ENCODE measurements at regions not wholly inside any gene's neighbourhood (a gene's known extent, or its start where the extent isn't known, plus 50 kb on each side); places are given as distances from the start of the nearest gene placed in this dataset.
A peak's percentile ranks its signal among the peaks of the same experiment; 100 is the strongest.

DNA sequence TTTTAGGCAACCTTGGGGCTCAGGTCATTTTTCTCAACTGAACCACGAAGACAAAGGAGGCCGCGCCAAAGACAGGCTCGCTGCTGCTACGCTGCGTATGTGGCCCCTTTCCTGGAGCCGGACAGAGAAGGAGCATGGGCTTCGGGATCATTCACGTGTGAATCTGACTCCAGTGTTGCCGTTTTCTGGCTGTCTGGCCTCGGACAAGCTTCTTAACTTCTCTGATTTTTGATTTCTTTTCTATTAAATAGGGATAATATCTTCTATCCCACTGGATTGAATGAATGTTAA is 50.8 kb upstream of the ZNF366 start (continued):
- no peak for TF ChIP-seq POLR2AphosphoS2 (IDR thresholded peaks at IDR 0.05; ENCODE audit: low read length)
- no peak for TF ChIP-seq CBX8 (IDR thresholded peaks at IDR 0.05; ENCODE audit: borderline replicate concordance, extremely low read depth, low read depth, low read length, poor library complexity, severe bottlenecking)

DNA sequence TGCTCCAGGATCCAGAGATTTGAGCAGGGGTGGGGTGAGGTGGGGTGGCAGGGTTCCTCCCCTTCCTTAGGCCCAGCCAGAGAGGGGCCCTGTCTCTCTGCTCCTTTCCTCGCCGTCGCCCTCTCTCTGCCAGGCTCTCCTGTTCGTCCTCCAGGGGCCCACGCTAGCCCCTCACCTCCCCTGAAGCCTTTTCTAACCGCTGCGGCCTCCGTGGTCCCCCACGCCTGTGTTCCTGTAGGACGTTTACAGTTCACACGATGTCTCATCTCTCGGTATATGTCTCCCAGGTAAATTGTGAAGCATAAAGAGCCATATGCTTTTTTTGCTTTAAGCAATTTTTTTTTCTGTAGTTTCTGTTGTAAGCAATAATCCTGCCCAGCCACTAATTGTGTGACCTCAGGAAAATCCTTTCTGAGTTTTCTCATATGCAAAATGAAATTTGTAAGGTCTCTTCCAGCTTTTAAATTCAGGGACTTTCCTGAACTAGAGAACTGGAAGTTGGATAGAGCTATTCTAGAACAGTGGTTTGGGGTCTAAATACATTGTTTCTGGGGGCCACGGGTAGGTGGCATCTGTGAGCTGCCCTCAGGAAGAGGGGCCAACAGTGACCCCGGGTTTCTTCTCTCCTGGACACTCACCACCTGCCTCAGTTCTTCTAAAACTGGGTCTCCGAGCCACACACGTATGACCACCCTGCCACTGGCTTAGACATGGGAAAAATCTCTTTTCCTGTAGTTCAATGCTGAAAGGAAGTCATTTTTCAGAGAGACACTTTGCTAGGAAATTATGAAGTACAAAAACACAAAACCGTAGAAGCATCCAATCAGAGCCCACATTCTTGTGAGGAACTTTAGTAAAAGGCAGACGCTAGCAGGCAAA is 50.2 kb upstream of the ZNF366 start:
- intact Hi-C loops (cut with micrococcal nuclease) (no loop called here), in situ Hi-C loops (cut with MboI) (no loop called here)
- ChIA-PET CTCF (ENCODE audit: low intra/inter-chr PET ratio) (no interaction called here), POLR2A (no interaction called here)
- Histone ChIP-seq H3K4me2 (ENCODE audit: insufficient read depth, low read length) (no peak overlapping the region), H3K4me1 (replicated peaks in 1 of 2; ENCODE audit: control insufficient read depth in 2 of 2, insufficient read depth in 2 of 2, low read length in 2 of 2) (peaks cover 26 to 31% of the 10 kb centered on the region in 2 experiments), H3K9me3 (replicated peaks; ENCODE audit: control insufficient read depth, insufficient read depth, low read depth, low read length) (no peaks in the 10 kb centered on the region), H3K79me2 (ENCODE audit: control insufficient read depth, insufficient read depth, low read length) (no peaks in the 10 kb centered on the region), H3K36me3 (ENCODE audit: control insufficient read depth, insufficient read depth, low read length) (no peaks in the 10 kb centered on the region), H3K27me3 (ENCODE audit: control insufficient read depth in 2 of 2, insufficient read depth in 2 of 2, low read length in 2 of 2) (no peaks in the 10 kb centered on the region), H3K9ac (ENCODE audit: insufficient read depth in 1 of 2, low read depth in 2 of 2, low read length in 2 of 2) (no peak overlapping the region; a peak in 1 of 4 replicates), H4K20me1 (replicated peaks; ENCODE audit: control insufficient read depth, insufficient read depth, low read length) (no peaks in the 10 kb centered on the region), H3K9me1 (ENCODE audit: control insufficient read depth, insufficient read depth, low read length) (no peaks in the 10 kb centered on the region), H3K4me3 (no peak overlapping the region), H3K27ac (ENCODE audit: extremely low read depth, low read depth, low read length) (no peak overlapping the region), H2AFZ (ENCODE audit: low read depth, low read length) (peak overlapping the region; percentile 19; the same call in 1 of the 2 replicates)
- DNase-seq (ENCODE audit: extremely low read depth in 1 of 4, low spot score in 3 of 4) (no peak), ATAC-seq (no peak), FAIRE-seq (no peak)
- no TSS peak for BruUV-seq (replicated peaks)
- WGBS (ENCODE audit: insufficient coverage, low coverage, missing lambda C conversion rate), result 83% methylated on average over 15 of the region's 18 CpGs
- TF ChIP-seq CGGBP1 (CRISPR knock-in tag; IDR thresholded peaks at IDR 0.05), result no peak
- TF ChIP-seq, protein P1, sequence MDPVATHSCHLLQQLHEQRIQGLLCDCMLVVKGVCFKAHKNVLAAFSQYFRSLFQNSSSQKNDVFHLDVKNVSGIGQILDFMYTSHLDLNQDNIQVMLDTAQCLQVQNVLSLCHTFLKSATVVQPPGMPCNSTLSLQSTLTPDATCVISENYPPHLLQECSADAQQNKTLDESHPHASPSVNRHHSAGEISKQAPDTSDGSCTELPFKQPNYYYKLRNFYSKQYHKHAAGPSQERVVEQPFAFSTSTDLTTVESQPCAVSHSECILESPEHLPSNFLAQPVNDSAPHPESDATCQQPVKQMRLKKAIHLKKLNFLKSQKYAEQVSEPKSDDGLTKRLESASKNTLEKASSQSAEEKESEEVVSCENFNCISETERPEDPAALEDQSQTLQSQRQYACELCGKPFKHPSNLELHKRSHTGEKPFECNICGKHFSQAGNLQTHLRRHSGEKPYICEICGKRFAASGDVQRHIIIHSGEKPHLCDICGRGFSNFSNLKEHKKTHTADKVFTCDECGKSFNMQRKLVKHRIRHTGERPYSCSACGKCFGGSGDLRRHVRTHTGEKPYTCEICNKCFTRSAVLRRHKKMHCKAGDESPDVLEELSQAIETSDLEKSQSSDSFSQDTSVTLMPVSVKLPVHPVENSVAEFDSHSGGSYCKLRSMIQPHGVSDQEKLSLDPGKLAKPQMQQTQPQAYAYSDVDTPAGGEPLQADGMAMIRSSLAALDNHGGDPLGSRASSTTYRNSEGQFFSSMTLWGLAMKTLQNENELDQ (CRISPR knock-in tag; IDR thresholded peaks at IDR 0.05; ENCODE audit: borderline replicate concordance), result no peak
- TF ChIP-seq, protein P2, sequence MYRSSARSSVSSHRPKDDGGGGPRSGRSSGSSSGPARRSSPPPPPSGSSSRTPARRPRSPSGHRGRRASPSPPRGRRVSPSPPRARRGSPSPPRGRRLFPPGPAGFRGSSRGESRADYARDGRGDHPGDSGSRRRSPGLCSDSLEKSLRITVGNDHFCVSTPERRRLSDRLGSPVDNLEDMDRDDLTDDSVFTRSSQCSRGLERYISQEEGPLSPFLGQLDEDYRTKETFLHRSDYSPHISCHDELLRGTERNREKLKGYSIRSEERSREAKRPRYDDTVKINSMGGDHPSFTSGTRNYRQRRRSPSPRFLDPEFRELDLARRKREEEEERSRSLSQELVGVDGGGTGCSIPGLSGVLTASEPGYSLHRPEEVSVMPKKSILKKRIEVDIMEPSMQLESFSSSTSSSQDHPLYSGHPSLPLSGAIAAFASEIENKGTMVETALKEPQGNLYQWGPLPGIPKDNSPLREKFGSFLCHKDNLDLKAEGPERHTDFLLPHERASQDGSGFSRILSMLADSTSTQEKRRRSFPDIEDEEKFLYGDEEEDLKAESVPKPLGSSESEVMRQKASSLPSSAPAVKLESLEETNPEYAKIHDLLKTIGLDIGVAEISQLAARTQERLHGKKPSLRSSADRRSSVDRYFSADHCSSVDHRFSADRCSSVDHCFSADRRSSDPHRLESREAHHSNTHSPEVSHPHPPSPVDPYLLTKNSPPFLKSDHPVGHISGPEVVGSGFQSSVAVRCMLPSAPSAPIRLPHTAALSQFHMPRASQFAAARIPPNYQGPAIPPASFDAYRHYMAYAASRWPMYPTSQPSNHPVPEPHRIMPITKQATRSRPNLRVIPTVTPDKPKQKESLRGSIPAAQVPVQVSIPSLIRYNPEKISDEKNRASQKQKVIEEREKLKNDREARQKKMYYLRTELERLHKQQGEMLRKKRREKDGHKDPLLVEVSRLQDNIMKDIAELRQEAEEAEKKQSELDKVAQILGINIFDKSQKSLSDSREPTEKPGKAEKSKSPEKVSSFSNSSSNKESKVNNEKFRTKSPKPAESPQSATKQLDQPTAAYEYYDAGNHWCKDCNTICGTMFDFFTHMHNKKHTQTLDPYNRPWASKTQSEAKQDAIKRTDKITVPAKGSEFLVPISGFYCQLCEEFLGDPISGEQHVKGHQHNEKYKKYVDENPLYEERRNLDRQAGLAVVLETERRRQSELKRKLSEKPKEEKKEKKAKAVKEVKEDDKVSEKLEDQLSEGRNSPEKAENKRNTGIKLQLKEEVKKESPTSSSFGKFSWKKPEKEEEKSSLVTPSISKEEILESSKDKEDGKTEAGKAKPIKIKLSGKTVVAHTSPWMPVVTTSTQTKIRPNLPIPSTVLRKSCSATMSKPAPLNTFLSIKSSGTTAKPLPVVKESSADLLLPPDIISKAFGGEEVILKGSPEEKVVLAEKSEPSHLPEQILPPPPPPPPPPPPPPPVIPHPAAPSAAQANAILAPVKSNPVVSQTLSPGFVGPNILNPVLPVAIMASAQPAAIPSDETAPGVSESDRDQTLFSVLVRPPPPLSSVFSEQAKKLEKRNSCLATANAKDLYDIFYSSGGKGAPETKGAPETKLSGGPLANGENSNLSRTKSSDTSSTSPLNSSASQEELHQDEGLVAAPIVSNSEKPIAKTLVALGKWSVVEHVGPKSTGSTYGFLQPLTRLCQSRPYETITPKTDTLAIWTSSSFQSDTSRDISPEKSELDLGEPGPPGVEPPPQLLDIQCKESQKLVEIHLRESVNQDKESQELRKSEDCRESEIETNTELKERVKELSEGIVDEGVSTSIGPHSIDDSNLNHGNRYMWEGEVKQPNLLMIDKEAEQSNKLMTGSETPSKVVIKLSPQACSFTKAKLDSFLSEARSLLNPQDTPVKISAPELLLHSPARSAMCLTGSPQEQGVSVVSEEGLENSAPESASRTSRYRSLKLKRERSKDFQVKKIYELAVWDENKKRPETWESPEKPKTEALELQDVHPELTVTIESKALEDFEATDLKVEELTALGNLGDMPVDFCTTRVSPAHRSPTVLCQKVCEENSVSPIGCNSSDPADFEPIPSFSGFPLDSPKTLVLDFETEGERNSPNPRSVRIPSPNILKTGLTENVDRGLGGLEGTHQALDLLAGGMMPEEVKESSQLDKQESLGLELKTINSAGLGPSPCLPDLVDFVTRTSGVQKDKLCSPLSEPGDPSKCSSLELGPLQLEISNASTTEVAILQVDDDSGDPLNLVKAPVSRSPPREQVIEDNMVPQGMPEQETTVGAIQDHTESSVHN (IDR thresholded peaks at IDR 0.05; ENCODE audit: borderline replicate concordance in 1 of 2, low read depth in 1 of 2), result no peak
- no peak for TF ChIP-seq KLF10 (CRISPR knock-in tag; IDR thresholded peaks at IDR 0.05)
- TF ChIP-seq ZNF384 (IDR thresholded peaks at IDR 0.05; ENCODE audit: low read depth, low read length), result no peak
- no peak for TF ChIP-seq RFX1 (IDR thresholded peaks at IDR 0.05)
- TF ChIP-seq C11orf30 (IDR thresholded peaks at IDR 0.05; ENCODE audit: low read depth), result no peak
